Gastroesophageal sphincter (tissue), 3 donors: ENCODE measurements at regions not wholly inside any gene's neighbourhood (a gene's known extent, or its start where the extent isn't known, plus 50 kb on each side); places are given as distances from the start of the nearest gene placed in this dataset.

Experiments
- CTCF ChIP-seq, 4 experiments: fragments of 200-600 bp in 2 of 4; fragments of 450-650 bp in 2 of 4; sonication (generic) in 1 of 4; IDR thresholded peaks; one replicate each; pipeline ENCODE4 v1.5.1; 2017 to 2019; ENCODE audit warnings: antibody characterized with exemption in 4 of 4, mild to moderate bottlenecking in 2 of 4, moderate library complexity in 2 of 4
- POLR2A ChIP-seq, 2 donors: fragments of 450-650 bp; IDR thresholded peaks; one replicate each; pipeline ENCODE4 v1.6.1; 2017; ENCODE audit warnings: antibody characterized with exemption in 2 of 2, mild to moderate bottlenecking in 2 of 2, moderate library complexity in 1 of 2
- POLR2AphosphoS5 ChIP-seq: sonication (generic); formaldehyde crosslinking; IDR thresholded peaks from one replicate; pipeline ENCODE4 v1.6.1; 2017; ENCODE audit warnings: antibody characterized with exemption

DNA sequence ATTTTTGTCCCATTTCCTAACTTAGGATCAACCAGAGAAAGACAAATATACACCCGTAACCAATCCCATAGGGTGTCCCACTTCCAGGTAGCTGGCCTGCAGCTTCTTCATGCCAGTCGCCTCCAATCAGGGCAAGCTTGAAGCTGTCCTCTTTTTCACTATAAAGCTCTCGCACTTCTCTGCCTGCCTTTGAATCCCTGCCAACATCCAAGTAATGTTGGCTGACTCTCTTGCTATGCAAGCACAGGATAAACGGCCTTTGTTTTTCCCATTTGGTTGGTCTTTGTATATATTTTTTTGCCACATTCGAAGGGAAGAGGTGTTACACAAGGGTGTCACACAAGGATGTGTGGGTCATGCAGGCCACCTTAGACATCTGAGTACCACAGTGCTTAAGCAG is 388.8 kb downstream of the CBLN2 start:
- no peak for TF ChIP-seq POLR2AphosphoS5
- TF ChIP-seq CTCF (IDR thresholded peaks at IDR 0.05): no peak
- TF ChIP-seq POLR2A (IDR thresholded peaks at IDR 0.05): no peak
